SK-MEL-5 (cell line): ENCODE measurements at regions not wholly inside any gene's neighbourhood (a gene's known extent, or its start where the extent isn't known, plus 50 kb on each side); places are given as distances from the start of the nearest gene placed in this dataset.
"Not testable (repeated sequence)": the region's sequence is repeated elsewhere in the genome, so short reads cannot be mapped to it uniquely, and the experiment has no call there.

Source experiments
- DNase-seq: peaks from one replicate; pipeline ENCODE4 v3.0.0-alpha.2; 2016; ENCODE audit warnings: low read depth, low spot score
- in situ Hi-C: cut with HindIII; loops from 2 replicates; pipeline ENCODE4 v1.10.0; 2016; ENCODE audit warnings: low sequenced_read_pairs, high pct_unique_total_duplicates, low pct_unique_long_range_greater_than_20kb

DNA sequence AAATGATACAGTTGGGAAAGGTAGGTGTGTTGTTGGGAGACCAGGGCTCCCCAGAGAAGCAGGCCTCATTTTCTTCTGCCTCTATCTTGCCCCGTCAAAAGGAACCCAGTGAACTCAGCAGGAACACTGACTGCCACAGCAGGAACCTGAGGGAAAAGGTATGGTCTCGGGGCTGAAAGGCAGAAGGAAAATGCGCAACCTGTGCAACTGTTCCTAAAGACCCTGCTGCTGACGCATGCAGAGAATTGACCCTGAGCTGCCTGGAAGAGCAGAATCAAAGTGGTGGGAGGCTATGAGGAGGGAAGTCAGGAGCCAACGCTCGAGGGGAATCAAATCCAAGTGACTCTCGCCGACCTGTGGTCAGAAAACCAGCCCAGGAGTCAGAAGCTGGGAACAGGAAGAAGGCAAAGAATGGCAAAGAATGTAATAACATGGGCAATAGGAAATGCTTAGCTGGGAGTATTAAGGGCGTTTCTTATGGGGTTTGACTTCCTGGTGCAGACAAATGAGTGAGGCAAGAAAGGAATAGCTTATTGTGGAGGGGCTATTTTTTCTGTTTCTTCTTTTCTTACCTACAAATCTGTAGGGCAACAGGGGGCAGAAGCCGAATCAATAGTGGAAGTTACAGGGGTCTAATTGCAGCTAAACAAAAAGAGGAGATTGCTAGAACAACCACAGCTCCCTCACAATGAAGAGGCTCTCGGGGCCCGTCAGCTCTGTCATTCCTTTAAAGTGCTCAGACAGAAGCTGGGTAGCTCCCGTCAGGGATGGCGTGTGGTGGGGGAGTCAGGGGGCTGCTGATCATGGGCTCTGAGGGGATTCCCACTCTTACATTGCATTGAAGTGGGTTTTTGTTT is 65.4 kb upstream of the DLG1 start:
- in situ Hi-C loops = no loop called here
- no peak for DNase-seq

DNA sequence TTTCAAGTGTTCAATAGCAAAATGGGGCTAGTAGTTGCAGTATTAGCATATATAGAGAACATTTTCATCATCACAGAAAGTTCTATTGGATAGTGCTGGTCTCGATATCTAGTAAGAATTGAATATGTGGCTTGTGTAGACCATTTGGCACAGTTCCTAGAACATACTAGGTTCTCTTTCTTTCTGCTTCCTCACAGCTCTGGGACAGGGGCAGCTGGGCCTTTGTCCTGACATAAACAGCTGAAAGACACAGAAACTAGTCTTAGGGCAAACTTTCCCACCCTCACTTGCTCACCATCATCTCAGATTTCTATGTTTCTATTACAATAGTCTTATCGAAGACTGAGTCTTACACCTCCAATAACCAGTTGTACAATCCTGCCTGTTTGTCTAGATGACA is 63.7 kb upstream of the DLG1 start:
- no peak for DNase-seq
- in situ Hi-C loops = no loop called here

DNA sequence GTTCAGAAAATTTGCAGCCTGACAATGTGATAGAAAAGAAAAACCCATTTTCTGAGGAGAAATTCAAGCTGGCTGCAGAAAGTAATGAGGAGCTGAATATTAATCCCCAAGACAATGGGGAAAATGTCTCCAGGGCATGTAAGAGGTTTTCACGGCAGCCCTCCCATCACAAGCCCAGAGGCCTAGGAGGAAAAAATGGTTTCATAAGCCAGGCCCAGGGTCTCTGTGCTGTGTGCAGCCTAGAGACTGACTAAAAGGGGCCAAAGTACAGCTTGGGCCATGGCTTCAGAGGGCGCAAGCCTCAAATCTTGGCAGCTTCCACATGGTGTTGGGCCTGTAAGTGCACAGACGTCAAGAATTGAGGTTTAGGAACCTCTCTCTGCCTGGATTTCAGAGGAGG is 61.7 kb upstream of the DLG1 start:
- in situ Hi-C loops, DNase-seq: not testable (repeated sequence)

DNA sequence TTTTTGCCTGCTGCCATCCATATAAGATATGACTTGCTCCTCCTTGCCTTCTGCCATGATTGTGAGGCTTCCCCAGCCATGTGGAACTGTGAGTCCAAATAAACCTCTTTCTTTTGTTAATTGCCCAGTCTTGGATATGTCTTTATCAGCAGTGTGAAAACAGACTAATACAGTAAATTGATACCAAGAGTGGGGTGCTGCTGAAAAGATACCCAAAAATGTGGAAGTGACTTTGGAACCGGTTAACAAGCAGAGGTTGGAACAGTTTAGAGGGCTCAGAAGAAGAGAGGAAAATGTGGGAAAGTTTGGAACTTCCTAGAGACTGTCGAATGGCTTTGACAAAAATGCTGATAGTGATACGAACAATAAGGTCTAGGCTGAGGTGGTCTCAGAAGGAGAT is 61.1 kb upstream of the DLG1 start:
- in situ Hi-C loops, DNase-seq: not testable (repeated sequence)

DNA sequence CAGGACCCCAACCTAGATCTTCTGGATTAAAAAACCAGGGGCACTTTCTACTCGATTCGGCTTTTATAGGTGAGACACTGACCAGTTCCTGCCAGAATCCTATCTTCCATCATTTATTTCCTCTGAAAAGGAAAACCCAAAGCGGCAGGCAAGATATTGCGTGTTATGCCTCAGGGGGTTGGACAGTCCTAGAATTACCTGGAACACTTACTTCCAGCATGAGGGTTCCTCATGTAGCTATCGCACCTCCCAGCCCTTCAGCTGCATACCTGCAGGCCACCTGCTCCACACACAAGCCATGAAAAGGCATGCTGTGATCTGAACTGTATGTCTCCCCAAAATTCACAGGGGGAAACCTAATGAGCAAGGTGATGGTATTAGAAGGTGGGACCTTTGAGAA is 58.3 kb upstream of the DLG1 start:
- in situ Hi-C loops = no loop called here
- DNase-seq = no peak

DNA sequence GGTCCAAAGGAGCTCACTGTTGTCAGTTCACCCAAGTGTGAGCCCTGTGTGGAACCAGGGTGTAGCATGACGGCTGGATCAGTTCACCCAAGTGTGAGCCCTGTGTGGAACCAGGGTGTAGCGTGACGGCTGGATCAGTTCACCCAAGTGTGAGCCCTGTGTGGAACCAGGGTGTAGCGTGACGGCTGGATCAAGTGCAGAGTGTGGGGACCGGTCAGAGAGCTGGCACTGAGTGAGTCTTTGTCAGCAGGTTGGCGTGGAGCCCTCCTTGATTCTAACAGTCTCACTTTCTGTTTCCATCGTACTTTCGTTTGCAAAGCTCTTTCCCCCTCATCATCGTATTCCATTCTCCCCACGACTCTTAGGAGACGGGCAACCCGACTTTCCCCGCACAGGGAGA is 57.9 kb upstream of the DLG1 start:
- DNase-seq = no peak
- in situ Hi-C loops = no loop called here

DNA sequence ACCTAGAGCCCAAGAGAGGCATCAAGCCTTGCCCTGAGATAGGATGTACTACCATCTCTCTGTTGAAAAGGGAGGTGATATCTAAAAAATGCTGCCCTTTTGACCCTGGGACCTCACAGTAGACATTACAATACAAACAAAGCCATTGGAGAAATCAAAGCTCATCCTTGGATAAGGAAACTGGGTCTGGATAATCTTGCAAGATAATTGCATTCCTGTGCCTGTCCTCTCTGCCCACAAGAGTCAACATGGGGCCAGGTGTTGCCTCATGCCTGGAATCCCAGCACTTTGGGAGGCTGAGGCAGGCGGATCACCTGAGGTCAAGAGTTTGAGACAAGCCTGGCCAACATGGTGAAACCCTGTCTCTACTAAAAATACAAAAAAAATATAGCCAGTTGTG is 57.3 kb upstream of the DLG1 start:
- in situ Hi-C loops = no loop called here
- DNase-seq = no peak

DNA sequence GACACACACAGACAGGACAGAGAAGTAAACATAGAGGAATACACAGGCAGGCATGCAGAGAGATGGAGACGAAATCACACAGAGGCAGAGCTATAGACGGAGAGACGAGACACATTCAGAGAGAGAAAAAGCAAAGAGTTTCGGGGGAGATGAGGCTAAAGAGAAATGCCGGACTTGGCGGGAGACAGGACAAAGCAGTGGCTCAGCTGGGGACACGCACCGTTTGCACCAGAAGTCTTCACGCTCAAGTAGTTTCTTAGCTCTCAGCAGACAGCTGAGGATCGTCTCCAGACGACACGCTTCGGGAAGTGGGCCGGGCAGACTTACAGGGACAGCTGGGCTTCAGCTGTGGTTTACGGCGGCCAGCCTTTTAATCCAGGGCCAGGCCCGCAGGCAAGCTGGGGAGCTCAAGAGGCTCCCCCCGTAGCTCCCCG is 56.2 kb upstream of the DLG1 start:
- no peak for DNase-seq
- in situ Hi-C loops = no loop called here

DNA sequence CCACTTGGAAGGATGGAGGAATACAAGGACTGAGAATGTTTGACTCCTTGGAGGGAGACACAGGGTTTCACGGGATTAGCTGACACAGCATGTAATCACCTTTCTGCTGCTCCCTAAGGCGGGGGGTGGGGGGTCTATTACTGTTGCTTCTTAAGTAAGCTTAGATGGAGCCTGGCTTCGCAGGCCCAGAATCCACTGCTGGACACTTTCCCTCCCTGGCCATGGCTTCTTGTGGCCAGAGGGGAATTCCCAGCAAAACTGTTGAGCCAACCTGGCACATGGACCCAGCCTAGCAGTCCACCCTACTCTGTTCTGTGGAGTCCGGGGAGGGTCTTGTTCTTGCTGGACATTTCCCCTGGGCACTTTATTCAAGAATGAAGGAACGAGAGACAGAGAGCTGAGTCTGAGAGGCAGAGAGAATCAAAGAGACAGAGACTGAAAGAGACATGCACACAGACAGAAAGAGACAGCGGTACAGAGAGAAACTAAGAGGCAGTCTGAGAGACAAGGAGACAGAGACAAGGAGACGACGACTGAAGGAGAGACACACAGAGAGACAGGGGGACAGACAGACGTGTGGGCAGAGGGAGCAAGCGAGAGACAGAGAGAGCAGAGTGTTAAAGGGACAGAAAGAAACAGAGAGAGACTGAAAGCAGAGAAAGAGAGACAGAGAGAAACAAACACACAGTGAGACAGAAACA is 55.6 kb upstream of the DLG1 start:
- in situ Hi-C loops = no loop called here
- no peak for DNase-seq

DNA sequence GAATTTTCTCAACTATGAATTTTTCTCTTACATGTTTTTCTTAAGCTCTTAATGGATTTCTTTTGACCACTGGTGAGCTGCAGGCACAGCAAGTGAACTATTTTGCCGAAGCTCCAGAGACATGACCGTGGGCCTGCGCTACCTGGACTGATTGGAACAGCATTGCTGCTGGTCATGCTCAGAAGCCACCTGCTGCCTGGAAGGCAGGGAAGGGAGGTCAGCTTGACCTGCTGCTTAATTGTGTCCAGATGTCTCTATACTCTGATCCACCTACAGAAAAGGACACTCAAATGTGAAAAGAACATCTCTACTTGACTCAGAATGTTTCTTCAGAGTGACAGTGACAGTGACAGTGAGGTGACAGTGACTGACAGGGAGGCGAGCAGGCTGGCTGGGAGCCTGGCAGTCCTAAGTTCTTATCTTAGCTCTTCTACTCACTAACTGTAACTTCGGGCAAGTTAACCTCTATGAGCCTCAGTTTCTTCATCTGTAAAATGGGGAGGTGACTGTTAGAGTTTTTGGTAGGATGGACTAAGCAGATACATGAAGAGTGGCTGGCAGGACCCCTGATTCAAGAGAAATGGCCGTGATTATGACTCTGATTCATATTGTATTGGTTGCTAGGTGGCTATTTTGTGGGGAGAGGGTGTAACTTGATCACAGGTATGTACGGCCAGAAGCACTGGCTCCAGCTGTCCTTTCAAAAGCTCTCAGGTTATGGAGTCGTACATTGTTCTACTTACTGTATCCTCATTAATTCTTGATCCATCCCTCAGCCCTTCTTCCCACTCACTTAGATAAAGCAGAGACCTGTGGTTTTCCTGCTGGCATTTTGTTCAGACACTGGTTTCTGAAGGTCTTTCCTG is 54.8 kb upstream of the DLG1 start:
- in situ Hi-C loops = no loop called here
- no peak for DNase-seq

DNA sequence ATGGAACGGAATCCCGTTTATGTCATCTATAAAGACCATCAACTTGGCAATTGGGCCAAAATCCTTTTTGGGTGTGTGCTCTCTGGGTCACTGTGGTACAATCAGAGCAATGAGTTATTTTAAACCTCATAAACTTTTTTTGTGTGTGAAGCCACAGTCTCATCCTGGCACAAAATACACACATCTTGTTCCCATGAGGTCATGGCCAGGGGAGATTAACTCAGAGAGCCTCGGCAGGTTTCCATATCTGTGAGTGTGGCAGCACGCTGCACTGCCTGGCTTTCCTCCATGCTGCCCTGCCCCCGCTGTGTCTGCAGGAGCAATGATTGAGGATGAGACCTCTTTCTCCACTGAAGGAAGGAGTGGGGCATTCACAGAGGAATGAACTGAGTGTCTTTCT is 54.0 kb upstream of the DLG1 start:
- no peak for DNase-seq
- in situ Hi-C loops = no loop called here

DNA sequence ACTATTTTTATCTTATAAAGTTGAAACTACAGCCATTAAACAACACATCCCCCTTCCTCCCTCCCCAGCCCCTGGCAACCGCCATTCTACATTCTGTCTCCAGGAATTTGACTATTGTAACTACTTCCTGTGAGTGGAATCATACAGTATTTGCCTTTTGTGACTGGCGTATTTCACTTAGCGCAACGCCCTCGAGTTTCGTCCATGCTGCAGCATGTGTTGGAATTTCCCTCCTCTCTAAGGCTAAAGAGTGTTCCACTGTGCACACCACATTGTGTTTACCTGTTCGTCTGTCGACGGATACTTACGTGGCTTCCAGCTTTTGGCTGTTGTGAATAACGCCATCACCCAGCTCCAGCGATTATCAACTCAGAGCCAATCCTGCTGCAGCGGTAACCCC is 52.0 kb upstream of the DLG1 start:
- no peak for DNase-seq
- in situ Hi-C loops = no loop called here

DNA sequence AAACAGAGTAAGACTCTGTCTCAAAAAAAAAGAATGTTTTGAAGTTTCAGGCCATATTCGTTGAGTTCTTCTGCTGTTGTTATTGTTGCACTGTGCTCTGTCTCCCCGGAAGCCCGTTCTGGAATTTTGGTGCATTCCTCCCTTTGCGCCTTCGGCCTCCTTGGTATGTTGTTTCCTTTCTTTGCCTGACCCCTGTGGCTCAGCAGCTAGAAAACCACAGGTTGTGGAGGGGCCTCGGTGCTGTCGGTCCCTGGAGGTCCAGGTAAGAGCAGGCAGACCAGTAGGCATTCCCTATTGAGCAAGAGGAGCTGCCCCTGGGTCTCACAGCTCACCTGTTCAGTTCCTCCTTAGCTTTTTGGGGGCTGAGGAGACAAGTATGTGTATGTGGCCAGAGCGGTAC is 51.0 kb upstream of the DLG1 start:
- no peak for DNase-seq
- in situ Hi-C loops = no loop called here
